ENCODE measurements at regions not wholly inside any gene's neighbourhood (a gene's known extent, or its start where the extent isn't known, plus 50 kb on each side); places are given as distances from the start of the nearest gene placed in this dataset.

DNA sequence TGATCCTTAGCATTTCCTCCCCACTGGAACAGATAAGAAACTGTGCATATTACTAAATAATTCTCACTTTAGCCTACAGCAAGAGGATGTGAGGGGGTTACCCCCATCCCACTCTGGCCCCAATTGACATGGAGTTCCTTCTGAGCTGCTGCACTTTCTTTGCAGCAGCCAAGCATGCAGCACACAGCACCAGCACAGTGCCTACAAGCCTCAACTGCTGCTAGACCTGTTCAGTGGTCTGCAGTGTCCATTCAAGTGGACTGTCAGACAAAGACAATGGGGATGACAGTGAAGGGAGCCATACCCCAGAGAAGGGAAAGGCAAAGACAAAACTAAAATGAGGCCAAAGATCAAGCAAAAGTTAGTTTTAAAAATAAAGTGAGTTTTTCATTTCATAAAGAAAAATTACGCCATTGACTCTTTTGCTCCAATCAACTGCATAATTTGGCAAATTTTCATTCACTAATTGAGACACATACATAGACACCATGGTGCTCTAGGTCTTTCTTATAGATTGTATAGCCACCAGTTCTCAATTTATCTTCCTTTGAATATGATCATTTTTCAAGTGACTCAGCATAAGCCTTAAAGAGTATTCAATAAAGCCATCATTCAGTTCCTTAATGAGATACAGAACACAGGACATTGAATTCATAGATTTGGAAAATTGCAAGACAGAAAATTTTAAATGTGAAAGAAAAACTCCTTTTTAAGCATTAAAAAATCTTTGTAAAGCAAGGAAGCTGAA lies 410.6 kb downstream of the HNRNPD start:
- no peak overlapping the region for H3K27ac Mint-ChIP-seq

DNA sequence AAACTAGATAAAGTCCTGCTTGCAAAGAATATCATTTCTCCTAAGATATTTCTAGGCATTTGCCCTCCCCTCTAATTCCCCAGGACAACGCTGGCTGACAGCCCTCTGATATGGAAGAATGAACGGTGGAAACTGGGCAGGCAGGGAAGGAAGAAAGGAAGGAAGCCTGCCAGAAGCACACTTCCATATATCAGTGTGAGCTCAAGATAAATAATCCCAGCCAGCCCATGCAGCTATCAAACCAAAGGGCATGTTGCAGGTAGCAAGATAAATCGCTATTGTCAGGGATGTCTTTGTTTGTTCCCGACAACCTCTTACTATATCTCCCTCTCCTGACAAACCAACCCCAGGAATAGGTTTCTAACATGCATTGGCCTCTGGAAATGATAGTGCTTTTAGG lies 412.8 kb downstream of the HNRNPD start:
- H3K9me3 Mint-ChIP-seq (ENCODE audit: low read depth) = no peaks in the 10 kb centered on the region

More for the DNA sequence above, 410.6 kb downstream of the HNRNPD start:
- Mint-ChIP-seq H3K9me3 (ENCODE audit: low read depth) (no peaks in the 10 kb centered on the region), H3K4me3 (ENCODE audit: low read depth) (no peak overlapping the region), H3K4me1 (ENCODE audit: low read depth) (peaks cover 20% of the 10 kb centered on the region), H3K36me3 (ENCODE audit: insufficient read depth) (no peaks in the 10 kb centered on the region), H3K27me3 (no peaks in the 10 kb centered on the region)
- TF ChIP-seq, protein P1, sequence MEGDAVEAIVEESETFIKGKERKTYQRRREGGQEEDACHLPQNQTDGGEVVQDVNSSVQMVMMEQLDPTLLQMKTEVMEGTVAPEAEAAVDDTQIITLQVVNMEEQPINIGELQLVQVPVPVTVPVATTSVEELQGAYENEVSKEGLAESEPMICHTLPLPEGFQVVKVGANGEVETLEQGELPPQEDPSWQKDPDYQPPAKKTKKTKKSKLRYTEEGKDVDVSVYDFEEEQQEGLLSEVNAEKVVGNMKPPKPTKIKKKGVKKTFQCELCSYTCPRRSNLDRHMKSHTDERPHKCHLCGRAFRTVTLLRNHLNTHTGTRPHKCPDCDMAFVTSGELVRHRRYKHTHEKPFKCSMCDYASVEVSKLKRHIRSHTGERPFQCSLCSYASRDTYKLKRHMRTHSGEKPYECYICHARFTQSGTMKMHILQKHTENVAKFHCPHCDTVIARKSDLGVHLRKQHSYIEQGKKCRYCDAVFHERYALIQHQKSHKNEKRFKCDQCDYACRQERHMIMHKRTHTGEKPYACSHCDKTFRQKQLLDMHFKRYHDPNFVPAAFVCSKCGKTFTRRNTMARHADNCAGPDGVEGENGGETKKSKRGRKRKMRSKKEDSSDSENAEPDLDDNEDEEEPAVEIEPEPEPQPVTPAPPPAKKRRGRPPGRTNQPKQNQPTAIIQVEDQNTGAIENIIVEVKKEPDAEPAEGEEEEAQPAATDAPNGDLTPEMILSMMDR (IDR thresholded peaks at IDR 0.05; ENCODE audit: unreplicated experiment) = no peak
- no peak for DNase-seq (ENCODE audit: low spot score, unreplicated experiment)

DNA sequence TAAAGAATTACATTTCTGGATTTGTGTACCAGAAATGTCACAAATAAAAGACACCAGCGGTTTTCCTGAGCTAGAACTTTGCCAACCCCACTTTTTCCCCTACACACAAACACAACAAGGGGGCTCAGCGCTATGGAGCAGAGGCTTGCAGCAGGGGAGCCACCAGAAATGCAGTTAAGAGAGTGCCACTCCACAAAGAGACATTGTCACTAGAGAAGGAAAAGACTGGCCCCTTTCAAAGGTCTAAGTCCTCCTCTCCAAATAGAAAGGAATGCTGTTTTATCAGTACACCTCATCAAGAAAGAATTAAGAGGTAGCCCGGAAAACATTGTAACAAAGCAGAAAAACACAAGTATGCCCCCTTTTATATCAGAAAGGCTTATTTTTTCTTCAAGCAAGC lies 419.5 kb downstream of the HNRNPD start:
- Mint-ChIP-seq H3K27me3 (no peaks in the 10 kb centered on the region), H3K27ac (peak overlapping the region; percentile 74), H3K4me3 (ENCODE audit: low read depth) (peak overlapping the region; percentile 0), H3K36me3 (ENCODE audit: insufficient read depth) (no peaks in the 10 kb centered on the region), H3K9me3 (ENCODE audit: low read depth) (no peaks in the 10 kb centered on the region), H3K4me1 (ENCODE audit: low read depth) (peaks cover 27% of the 10 kb centered on the region)
- no peak for DNase-seq (ENCODE audit: low spot score, unreplicated experiment)
- TF ChIP-seq, protein P1 (IDR thresholded peaks at IDR 0.05; ENCODE audit: unreplicated experiment) = no peak

More for the DNA sequence above, 412.8 kb downstream of the HNRNPD start:
- H3K27ac Mint-ChIP-seq = no peak overlapping the region
- H3K4me1 Mint-ChIP-seq (ENCODE audit: low read depth) = peaks cover 20% of the 10 kb centered on the region
- H3K27me3 Mint-ChIP-seq = no peaks in the 10 kb centered on the region
- H3K36me3 Mint-ChIP-seq (ENCODE audit: insufficient read depth) = no peaks in the 10 kb centered on the region
- TF ChIP-seq, protein P1 (IDR thresholded peaks at IDR 0.05; ENCODE audit: unreplicated experiment) = no peak
- no peak for DNase-seq (ENCODE audit: low spot score, unreplicated experiment)
- H3K4me3 Mint-ChIP-seq (ENCODE audit: low read depth) = no peak overlapping the region

DNA sequence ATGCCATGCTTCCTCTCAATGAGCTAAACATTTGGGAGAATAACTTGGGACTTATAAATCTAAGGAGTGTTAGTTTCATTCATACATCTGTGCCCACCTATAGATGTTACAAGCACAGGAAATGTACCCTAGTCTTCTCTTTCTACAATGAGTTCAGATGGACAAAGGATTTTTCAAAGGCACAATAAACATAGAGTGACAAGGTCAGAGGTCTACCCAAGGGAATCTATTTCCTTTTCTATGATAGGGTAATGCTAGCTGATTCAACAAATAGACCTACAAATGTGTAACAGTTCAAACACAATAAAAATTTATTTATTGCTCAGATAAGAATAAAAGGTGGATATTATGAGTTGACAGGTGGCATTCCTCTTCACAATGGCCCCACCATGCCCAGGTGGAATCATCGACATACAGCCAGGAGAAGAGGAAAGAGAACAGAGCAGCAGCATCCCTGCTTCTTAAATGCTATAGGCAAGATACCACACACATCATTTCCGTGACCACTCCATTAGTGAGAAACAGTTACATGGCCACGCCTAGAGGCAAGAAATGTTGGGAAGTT lies 421.8 kb downstream of the HNRNPD start:
- TF ChIP-seq, protein P1 (IDR thresholded peaks at IDR 0.05; ENCODE audit: unreplicated experiment) = no peak
- H3K4me3 Mint-ChIP-seq (ENCODE audit: low read depth) = no peak overlapping the region
- no peak for DNase-seq (ENCODE audit: low spot score, unreplicated experiment)
- no peaks in the 10 kb centered on the region for H3K9me3 Mint-ChIP-seq (ENCODE audit: low read depth)
- H3K27ac Mint-ChIP-seq = no peak overlapping the region
- peaks cover 41% of the 10 kb centered on the region for H3K4me1 Mint-ChIP-seq (ENCODE audit: low read depth)
- H3K36me3 Mint-ChIP-seq (ENCODE audit: insufficient read depth) = no peaks in the 10 kb centered on the region
- no peaks in the 10 kb centered on the region for H3K27me3 Mint-ChIP-seq

DNA sequence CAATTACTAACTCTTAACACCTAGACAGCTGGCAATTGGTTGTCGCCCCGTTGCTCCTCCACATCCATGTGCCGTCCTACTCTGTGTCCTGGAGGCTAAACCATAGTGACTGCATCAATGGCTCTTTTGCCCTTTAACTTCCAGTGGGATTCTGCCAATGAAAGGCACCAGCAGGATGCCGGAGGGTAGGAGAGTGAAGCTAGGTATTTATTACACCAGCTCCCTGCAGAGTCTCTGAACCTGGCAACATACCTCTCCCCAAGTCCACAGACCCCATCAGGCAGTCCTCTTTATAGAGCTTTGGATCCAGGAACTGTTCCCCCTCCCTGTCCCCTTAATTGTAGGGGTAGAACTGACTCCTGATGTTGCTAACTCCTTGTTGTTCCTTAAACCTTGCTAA lies 426.8 kb downstream of the HNRNPD start:
- DNase-seq (ENCODE audit: low spot score, unreplicated experiment) = no peak

More for the DNA sequence above, 426.8 kb downstream of the HNRNPD start:
- Mint-ChIP-seq H3K4me3 (ENCODE audit: low read depth) (no peak overlapping the region), H3K9me3 (ENCODE audit: low read depth) (peaks cover 4% of the 10 kb centered on the region), H3K27ac (no peak overlapping the region), H3K4me1 (ENCODE audit: low read depth) (peaks cover 23% of the 10 kb centered on the region), H3K27me3 (no peaks in the 10 kb centered on the region), H3K36me3 (ENCODE audit: insufficient read depth) (no peaks in the 10 kb centered on the region)
- TF ChIP-seq, protein P1 (IDR thresholded peaks at IDR 0.05; ENCODE audit: unreplicated experiment) = no peak
